Osteocyte (in vitro differentiated cells): ENCODE measurements at regions not wholly inside any gene's neighbourhood (a gene's known extent, or its start where the extent isn't known, plus 50 kb on each side); places are given as distances from the start of the nearest gene placed in this dataset.
A peak's percentile ranks its signal among the peaks of the same experiment; 100 is the strongest.

Experiments used
- DNase-seq: peaks from one replicate; pipeline ENCODE4 v3.0.0; 2021; ENCODE audit warnings: mixed read lengths; ENCODE audit not compliant: unreplicated experiment; ENCODE audit errors: extremely low spot score
- H3K27ac Mint-ChIP-seq: one replicate; pipeline ENCODE4 v1.8.0; 2021; ENCODE audit warnings: mild to moderate bottlenecking, mixed read lengths; ENCODE audit not compliant: unreplicated experiment
- H3K27me3 Mint-ChIP-seq: one replicate; pipeline ENCODE4 v1.8.0; 2021; ENCODE audit warnings: mixed read lengths; ENCODE audit not compliant: unreplicated experiment
- H3K36me3 Mint-ChIP-seq: one replicate; pipeline ENCODE4 v1.8.0; 2021; ENCODE audit warnings: mixed read lengths; ENCODE audit not compliant: unreplicated experiment
- H3K4me1 Mint-ChIP-seq: one replicate; pipeline ENCODE4 v1.8.0; 2021; ENCODE audit warnings: mixed read lengths; ENCODE audit not compliant: unreplicated experiment
- H3K4me3 Mint-ChIP-seq: one replicate; pipeline ENCODE4 v1.8.0; 2021; ENCODE audit warnings: mild to moderate bottlenecking, moderate library complexity, mixed read lengths; ENCODE audit not compliant: unreplicated experiment
- H3K9me3 Mint-ChIP-seq: one replicate; pipeline ENCODE4 v1.8.0; 2021; ENCODE audit warnings: mixed read lengths; ENCODE audit not compliant: unreplicated experiment
- CTCF ChIP-seq: fragments of 200-600 bp; sonication (generic); IDR thresholded peaks from 2 replicates; pipeline ENCODE4 v1.5.0; 2021; ENCODE audit warnings: antibody characterized with exemption, mild to moderate bottlenecking, moderate library complexity

- H3K4me1 Mint-ChIP-seq, result peaks cover 8% of the 10 kb centered on the region
- no peak for TF ChIP-seq CTCF
- no peak for DNase-seq
- no peaks in the 10 kb centered on the region for H3K9me3 Mint-ChIP-seq
- H3K36me3 Mint-ChIP-seq, result no peaks in the 10 kb centered on the region
- H3K4me3 Mint-ChIP-seq, result no peak overlapping the region
- no peak overlapping the region for H3K27ac Mint-ChIP-seq
- H3K27me3 Mint-ChIP-seq, result no peaks in the 10 kb centered on the region
Observed at GRCh38 chr4:144574509-144574908, 71.4 kb upstream of the HHIP start.

- peak; percentile 22 for TF ChIP-seq CTCF
Observed at GRCh38 chr4:144575181-144575580, 70.8 kb upstream of the HHIP start.

GRCh38 chr4:144578681-144579080, 67.3 kb upstream of the HHIP start:
- DNase-seq, result no peak
- Mint-ChIP-seq H3K4me1 (peaks cover 41% of the 10 kb centered on the region), H3K27me3 (no peaks in the 10 kb centered on the region), H3K4me3 (no peak overlapping the region), H3K27ac (no peak overlapping the region), H3K36me3 (no peaks in the 10 kb centered on the region), H3K9me3 (no peaks in the 10 kb centered on the region)
- no peak for TF ChIP-seq CTCF

More at GRCh38 chr4:144575181-144575580, 70.8 kb upstream of the HHIP start:
- no peaks in the 10 kb centered on the region for H3K27me3 Mint-ChIP-seq
- no peak overlapping the region for H3K4me3 Mint-ChIP-seq
- no peaks in the 10 kb centered on the region for H3K9me3 Mint-ChIP-seq
- DNase-seq, result no peak
- no peak overlapping the region for H3K27ac Mint-ChIP-seq
- peaks cover 12% of the 10 kb centered on the region for H3K4me1 Mint-ChIP-seq
- H3K36me3 Mint-ChIP-seq, result no peaks in the 10 kb centered on the region

GRCh38 chr4:144579411-144580030, 66.4 kb upstream of the HHIP start:
- Mint-ChIP-seq H3K27me3 (no peaks in the 10 kb centered on the region), H3K9me3 (no peaks in the 10 kb centered on the region), H3K4me3 (no peak overlapping the region), H3K36me3 (no peaks in the 10 kb centered on the region), H3K27ac (no peak overlapping the region), H3K4me1 (peaks cover 48% of the 10 kb centered on the region)
- no peak for TF ChIP-seq CTCF
- no peak for DNase-seq

- DNase-seq, result no peak
- Mint-ChIP-seq H3K4me3 (no peak overlapping the region), H3K9me3 (no peaks in the 10 kb centered on the region), H3K4me1 (peaks cover 54% of the 10 kb centered on the region), H3K36me3 (no peaks in the 10 kb centered on the region), H3K27me3 (no peaks in the 10 kb centered on the region), H3K27ac (no peak overlapping the region)
- no peak for TF ChIP-seq CTCF
Observed at GRCh38 chr4:144580430-144580829, 65.5 kb upstream of the HHIP start.
